HEK293T (cell line): ENCODE measurements at regions not wholly inside any gene's neighbourhood (a gene's known extent, or its start where the extent isn't known, plus 50 kb on each side); places are given as distances from the start of the nearest gene placed in this dataset.

Experiments used
- CTCF ChIA-PET: fragments of 350-600 bp; formaldehyde crosslinking; extraction: SDS; loops from one replicate; lab custom pipeline; 2021; ENCODE audit warnings: antibody characterized with exemption, inconsistent platforms; lab: Yijun Ruan, JAX
- POLR2A ChIA-PET: fragments of 350-600 bp; formaldehyde crosslinking; extraction: SDS; loops from one replicate; lab custom pipeline; 2020; ENCODE audit warnings: antibody characterized with exemption, inconsistent platforms; lab: Yijun Ruan, JAX
- DNase-seq: peaks from one replicate; pipeline ENCODE4 v3.0.0; 2012; ENCODE audit warnings: mixed read lengths; ENCODE audit errors: extremely low spot score
- ARNT ChIP-seq: fragments of 450-650 bp; IDR thresholded peaks from 2 replicates; pipeline ENCODE4 v1.6.1; 2017; ENCODE audit warnings: mild to moderate bottlenecking
- BHLHE40 ChIP-seq: fragments of 450-650 bp; IDR thresholded peaks from 2 replicates; pipeline ENCODE4 v1.6.1; 2016; ENCODE audit warnings: mild to moderate bottlenecking, moderate library complexity, borderline replicate concordance
- CTBP1 ChIP-seq: fragments of 450-650 bp; IDR thresholded peaks from 2 replicates; pipeline ENCODE4 v1.6.1; 2016; ENCODE audit warnings: borderline replicate concordance
- ELF4 ChIP-seq: fragments of 450-650 bp; IDR thresholded peaks from 2 replicates; pipeline ENCODE4 v1.6.1; 2017; ENCODE audit warnings: antibody characterized with exemption
- FOXA1 ChIP-seq: fragments of 450-650 bp; IDR thresholded peaks from 2 replicates; pipeline ENCODE4 v1.6.1; 2016; ENCODE audit warnings: mild to moderate bottlenecking
- FOXK2 ChIP-seq: fragments of 450-650 bp; IDR thresholded peaks from 2 replicates; pipeline ENCODE4 v1.6.1; 2016; ENCODE audit warnings: mild to moderate bottlenecking
- FOXM1 ChIP-seq: fragments of 450-650 bp; IDR thresholded peaks from 2 replicates; pipeline ENCODE4 v1.6.1; 2017; ENCODE audit warnings: mild to moderate bottlenecking, borderline replicate concordance
- HDGF ChIP-seq: fragments of 450-650 bp; IDR thresholded peaks from 2 replicates; pipeline ENCODE4 v1.6.1; 2017; ENCODE audit warnings: antibody characterized with exemption, borderline replicate concordance
- L3MBTL2 ChIP-seq: fragments of 450-650 bp; conservative IDR thresholded peaks from 2 replicates; pipeline ENCODE4 v1.6.1; 2016; ENCODE audit warnings: mild to moderate bottlenecking
- LEF1 ChIP-seq: fragments of 450-650 bp; IDR thresholded peaks from 2 replicates; pipeline ENCODE4 v1.6.1; 2017; ENCODE audit warnings: mild to moderate bottlenecking, borderline replicate concordance
- NFRKB ChIP-seq: fragments of 450-650 bp; IDR thresholded peaks from 2 replicates; pipeline ENCODE4 v1.6.1; 2016; ENCODE audit warnings: mild to moderate bottlenecking, moderate library complexity
- PKNOX1 ChIP-seq: fragments of 450-650 bp; IDR thresholded peaks from 2 replicates; pipeline ENCODE4 v1.6.1; 2016
- SP1 ChIP-seq: fragments of 450-650 bp; IDR thresholded peaks from 2 replicates; pipeline ENCODE4 v1.6.1; 2017
- SUZ12 ChIP-seq: fragments of 450-650 bp; IDR thresholded peaks from 2 replicates; pipeline ENCODE4 v1.6.1; 2016; ENCODE audit warnings: mild to moderate bottlenecking
- TARDBP ChIP-seq: fragments of 450-650 bp; IDR thresholded peaks from 2 replicates; pipeline ENCODE4 v1.6.1; 2016
- ZNF384 ChIP-seq: fragments of 450-650 bp; IDR thresholded peaks from 2 replicates; pipeline ENCODE4 v1.6.1; 2016

GRCh38 chr3:4228295-4228694 is 74.9 kb upstream of the SETMAR start:
- ChIA-PET CTCF (no interaction called here), POLR2A (no interaction called here)
- no peak for DNase-seq
- no peak for TF ChIP-seq NFRKB
- no peak for TF ChIP-seq L3MBTL2
- TF ChIP-seq BHLHE40 = no peak
- no peak for TF ChIP-seq FOXK2
- TF ChIP-seq PKNOX1 = no peak
- no peak for TF ChIP-seq SP1
- TF ChIP-seq HDGF = no peak
- TF ChIP-seq FOXM1 = no peak
- no peak for TF ChIP-seq LEF1
- no peak for TF ChIP-seq ARNT
- no peak for TF ChIP-seq ELF4
- no peak for TF ChIP-seq FOXA1
- TF ChIP-seq CTBP1 = no peak
- no peak for TF ChIP-seq TARDBP
- no peak for TF ChIP-seq SUZ12
- TF ChIP-seq ZNF384 = no peak

GRCh38 chr3:4231041-4231440 is 72.1 kb upstream of the SETMAR start:
- DNase-seq = no peak
- ChIA-PET POLR2A (no interaction called here), CTCF (no interaction called here)
- no peak for TF ChIP-seq ZNF384
- TF ChIP-seq TARDBP = no peak

GRCh38 chr3:4232798-4233197 is 70.4 kb upstream of the SETMAR start:
- CTCF ChIA-PET = no interaction called here
- POLR2A ChIA-PET = no interaction called here
- TF ChIP-seq BHLHE40 (no peak), FOXK2 (no peak), ZNF384 (no peak), ELF4 (no peak), ARNT (no peak)
- no peak for DNase-seq

GRCh38 chr3:4233488-4233887 is 69.7 kb upstream of the SETMAR start:
- CTCF ChIA-PET = no interaction called here
- TF ChIP-seq HDGF (no peak), FOXK2 (no peak), TARDBP (no peak), FOXA1 (no peak), SUZ12 (no peak), PKNOX1 (no peak)
- POLR2A ChIA-PET = no interaction called here
- DNase-seq = no peak

- CTCF ChIA-PET = no interaction called here
- no peak for DNase-seq
- POLR2A ChIA-PET = no interaction called here
- TF ChIP-seq FOXM1 = no peak
- no peak for TF ChIP-seq ARNT
- TF ChIP-seq BHLHE40 = no peak
- no peak for TF ChIP-seq PKNOX1
- TF ChIP-seq SP1 = no peak
- TF ChIP-seq ELF4 = no peak
- TF ChIP-seq ZNF384 = no peak
These were observed 68.3 kb upstream of the SETMAR start for GRCh38 chr3:4234889-4235288.

- ChIA-PET POLR2A (no interaction called here), CTCF (no interaction called here)
- no peak for TF ChIP-seq FOXM1
- no peak for TF ChIP-seq SUZ12
- TF ChIP-seq ELF4 = no peak
- no peak for TF ChIP-seq SP1
- no peak for TF ChIP-seq FOXA1
- TF ChIP-seq HDGF = no peak
- no peak for TF ChIP-seq LEF1
- no peak for TF ChIP-seq TARDBP
- no peak for TF ChIP-seq FOXK2
- TF ChIP-seq PKNOX1 = no peak
- TF ChIP-seq BHLHE40 = no peak
- TF ChIP-seq CTBP1 = no peak
- TF ChIP-seq ARNT = no peak
- TF ChIP-seq ZNF384 = no peak
- no peak for TF ChIP-seq NFRKB
- no peak for TF ChIP-seq L3MBTL2
- DNase-seq = no peak
These were observed 67.5 kb upstream of the SETMAR start for GRCh38 chr3:4235690-4236089.

- ChIA-PET POLR2A (no interaction called here), CTCF (no interaction called here)
- TF ChIP-seq L3MBTL2 = no peak
- TF ChIP-seq LEF1 = no peak
- no peak for TF ChIP-seq HDGF
- TF ChIP-seq FOXM1 = no peak
- no peak for TF ChIP-seq PKNOX1
- no peak for TF ChIP-seq SUZ12
- no peak for TF ChIP-seq ZNF384
- TF ChIP-seq ARNT = no peak
- no peak for TF ChIP-seq CTBP1
- no peak for TF ChIP-seq SP1
- no peak for TF ChIP-seq TARDBP
- TF ChIP-seq NFRKB = no peak
- TF ChIP-seq FOXK2 = no peak
- no peak for TF ChIP-seq ELF4
- no peak for TF ChIP-seq FOXA1
- TF ChIP-seq BHLHE40 = no peak
- no peak for DNase-seq
These were observed 61.5 kb upstream of the SETMAR start for GRCh38 chr3:4241595-4242170.
